Right lobe of liver (tissue), 6 donors: ENCODE measurements at regions not wholly inside any gene's neighbourhood (a gene's known extent, or its start where the extent isn't known, plus 50 kb on each side); places are given as distances from the start of the nearest gene placed in this dataset.

Experiments used
- ATAC-seq, 4 donors: fragments of 200-7000 bp; cut with Tn5 transposase; one replicate each; pipeline ENCODE4 v1.9.1; 2020; ENCODE audit warnings: mild to moderate bottlenecking in 4 of 4, moderate library complexity in 4 of 4
- DNase-seq, 3 donors: peaks; one replicate each; pipeline ENCODE4 v3.0.0-alpha.2; 2020
- H3K27ac ChIP-seq, 3 donors: fragments of 200-600 bp; one replicate each; pipeline ENCODE4 v1.8.0; 2022
- H3K27me3 ChIP-seq, 2 donors: fragments of 200-600 bp; one replicate each; pipeline ENCODE4 v1.8.0; 2022
- H3K36me3 ChIP-seq, 4 donors: fragments of 200-600 bp; sonication (generic) in 1 of 4; one replicate each; pipeline versions ENCODE4 v1.5.1 to v1.8.0; 2017 to 2022; ENCODE audit warnings: control low read depth in 1 of 4
- H3K4me1 ChIP-seq, 4 donors: fragments of 200-600 bp; sonication (generic) in 1 of 4; one replicate each; pipeline versions ENCODE4 v1.5.1 to v1.8.0; 2017 to 2022; ENCODE audit warnings: control low read depth in 1 of 4
- H3K4me3 ChIP-seq, 3 donors: fragments of 200-600 bp; one replicate each; pipeline ENCODE4 v1.8.0; 2022
- H3K9me3 ChIP-seq, 4 donors: fragments of 200-600 bp; sonication (generic) in 1 of 4; one replicate each; pipeline versions ENCODE4 v1.5.1 to v1.8.0; 2017 to 2022; ENCODE audit warnings: control low read depth in 1 of 4
- CTCF ChIP-seq, 4 donors: fragments of 200-600 bp in 3 of 4; fragments of 450-650 bp in 1 of 4; IDR thresholded peaks; one replicate each; pipeline versions ENCODE4 v1.5.1 to v1.8.0; 2016 to 2022; ENCODE audit warnings: antibody characterized with exemption in 4 of 4, mild to moderate bottlenecking in 2 of 4
- POLR2A ChIP-seq: fragments of 450-650 bp; IDR thresholded peaks from one replicate; pipeline ENCODE4 v1.6.1; 2017; ENCODE audit warnings: antibody characterized with exemption, mild to moderate bottlenecking
- WGBS: methylation state at CpG from one replicate; pipeline ENCODE4 v1.1.6; 2018; ENCODE audit warnings: low coverage, low lambda C conversion rate; ENCODE audit not compliant: insufficient coverage; ENCODE audit errors: missing lambda C conversion rate; 5-methylcytosine and 5-hydroxymethylcytosine counted together
- intact Hi-C, 2 donors: fragments of 100-400 bp; cut with DNase I; formaldehyde crosslinking; loops; one replicate each; pipeline versions ENCODE4 v1.11.2 to v1.14.1; 2022
- donor health status: DM: no; HTN: yes; CAD: no.
- donor health status: DM: no; HTN: no; CAD: no.
- donor health status: DM: no; HTN: no; CAD: no.
- donor health status: DM: no; HTN: yes; CAD: no.
- donor health status: DM: no; HTN: yes; CAD: no.

DNA sequence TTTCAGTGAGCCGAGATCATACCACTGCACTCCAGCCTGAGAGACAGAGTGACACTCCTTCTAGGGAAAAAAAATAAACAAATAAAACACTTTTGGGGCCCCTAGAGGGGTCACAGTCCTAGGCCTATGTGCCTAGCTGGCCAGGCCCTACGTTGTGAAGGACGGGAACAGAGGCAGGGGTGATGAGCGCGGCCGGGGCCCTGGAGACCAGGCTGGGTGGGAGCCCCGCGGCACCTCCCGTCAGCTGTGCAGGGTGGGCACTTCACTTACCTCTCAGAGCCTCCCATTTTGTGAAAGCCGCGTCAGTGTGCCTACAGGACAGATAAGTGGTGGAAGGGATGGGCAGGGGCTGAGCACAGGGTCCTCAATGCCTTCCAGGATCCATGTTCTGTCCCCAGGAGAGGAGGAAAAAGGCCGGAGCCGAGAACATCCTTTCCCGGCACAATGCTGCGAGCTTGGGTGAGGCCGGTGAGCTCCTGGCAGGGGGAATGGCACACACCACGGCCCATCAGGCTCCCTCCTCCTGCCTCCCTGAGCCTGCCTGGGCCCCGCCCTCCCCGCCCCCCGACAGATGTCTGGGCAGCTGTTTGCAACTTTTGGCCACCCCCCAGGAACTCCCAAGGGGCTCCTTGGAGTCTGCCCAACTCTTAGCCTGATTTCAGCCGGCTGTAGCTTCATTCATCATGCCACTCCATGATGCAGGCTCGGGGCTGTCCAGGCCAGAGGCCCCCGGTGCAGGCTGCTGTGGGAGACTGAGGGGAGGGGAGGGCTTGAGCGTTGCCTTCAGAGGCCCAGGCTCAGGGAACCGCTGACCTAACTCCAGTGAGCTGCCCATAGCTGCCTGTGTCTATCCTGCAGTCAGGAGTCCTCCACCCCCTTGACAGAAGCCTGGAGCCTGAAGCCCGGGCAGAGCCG lies 196.5 kb downstream of the TFCP2L1 start:
- intact Hi-C loops: no loop called here
- 89% methylated on average over 1 of the region's 27 CpGs for WGBS
- Histone ChIP-seq H3K9me3 (no peaks in the 10 kb centered on the region), H3K27me3 (no peaks in the 10 kb centered on the region), H3K4me3 (no peak overlapping the region), H3K4me1 (no peaks in the 10 kb centered on the region), H3K27ac (no peak overlapping the region), H3K36me3 (no peaks in the 10 kb centered on the region)
- DNase-seq: no peak
- TF ChIP-seq CTCF (IDR thresholded peaks at IDR 0.05) (no peak), POLR2A (no peak)
- ATAC-seq: peak in 1 of 4 donors; percentile 28

DNA sequence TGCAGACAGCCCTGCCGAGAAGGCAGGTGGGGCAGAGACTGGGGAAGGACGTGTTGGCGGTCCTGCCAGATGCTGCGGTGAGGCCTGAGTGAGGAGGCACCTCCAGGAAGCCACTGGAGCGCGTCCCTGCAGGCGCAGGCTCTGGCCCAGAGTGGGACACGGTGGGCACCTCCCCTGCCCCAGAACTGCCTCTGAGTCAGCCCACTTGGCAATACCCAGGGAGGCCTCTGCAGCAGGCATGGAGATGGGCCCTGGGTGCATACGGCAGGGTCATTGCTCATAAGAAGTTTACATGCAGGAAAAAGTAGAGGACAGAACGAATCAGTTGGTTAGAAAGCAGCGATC lies 195.9 kb downstream of the TFCP2L1 start:
- no peaks in the 10 kb centered on the region for H3K4me1 ChIP-seq
- H3K27me3 ChIP-seq: no peaks in the 10 kb centered on the region
- no peaks in the 10 kb centered on the region for H3K9me3 ChIP-seq
- H3K27ac ChIP-seq: no peak overlapping the region
- ATAC-seq (peak in 1 of 4 donors; percentile 13), DNase-seq (no peak)
- intact Hi-C loops: no loop called here
- WGBS: 91% methylated on average over 3 of the region's 11 CpGs
- no peak overlapping the region for H3K4me3 ChIP-seq
- TF ChIP-seq CTCF (IDR thresholded peaks at IDR 0.05) (no peak), POLR2A (no peak)
- H3K36me3 ChIP-seq: no peaks in the 10 kb centered on the region

DNA sequence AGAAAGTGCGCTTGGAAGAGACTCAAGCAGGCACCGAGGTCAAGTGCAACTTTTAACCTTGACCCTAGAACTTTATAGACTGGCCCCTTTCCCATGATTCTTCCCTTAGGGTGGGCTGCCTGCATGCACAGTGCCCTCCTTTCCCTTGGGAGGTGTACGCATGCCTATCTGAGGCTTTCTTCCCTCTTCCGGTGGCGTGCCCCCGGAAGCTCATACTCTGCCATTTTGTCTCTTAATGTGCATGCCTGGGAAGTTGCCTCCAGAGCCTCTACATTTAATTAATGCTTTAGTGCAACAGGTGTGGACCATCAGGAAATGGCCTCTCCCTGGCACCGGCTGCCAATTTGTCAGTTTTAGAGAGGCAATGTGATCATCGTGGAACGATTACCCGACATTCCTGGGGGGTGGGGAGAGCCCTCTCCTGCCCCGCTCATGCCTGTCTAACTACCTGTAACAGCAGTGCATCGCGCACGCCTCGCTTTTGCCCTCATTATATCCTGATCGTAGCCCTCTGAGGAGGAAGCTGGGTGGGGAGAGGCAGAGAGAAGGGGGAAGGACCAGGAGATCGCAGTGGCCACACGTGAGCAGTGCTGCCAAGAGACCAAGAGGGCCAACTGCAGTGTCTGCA lies 194.8 kb downstream of the TFCP2L1 start:
- H3K4me1 ChIP-seq: no peaks in the 10 kb centered on the region
- no peak overlapping the region for H3K27ac ChIP-seq
- ATAC-seq (no peak), DNase-seq (no peak)
- no peaks in the 10 kb centered on the region for H3K36me3 ChIP-seq
- TF ChIP-seq CTCF (IDR thresholded peaks at IDR 0.05) (no peak), POLR2A (no peak)
- H3K9me3 ChIP-seq: no peaks in the 10 kb centered on the region
- no peak overlapping the region for H3K4me3 ChIP-seq
- intact Hi-C loops: loop anchor here (10.0 kb wide), 2 partner anchors 235 to 245 kb away; no protein-coding TSS in a partner anchor
- no peaks in the 10 kb centered on the region for H3K27me3 ChIP-seq
- 82% methylated on average over 14 of the region's 18 CpGs for WGBS

DNA sequence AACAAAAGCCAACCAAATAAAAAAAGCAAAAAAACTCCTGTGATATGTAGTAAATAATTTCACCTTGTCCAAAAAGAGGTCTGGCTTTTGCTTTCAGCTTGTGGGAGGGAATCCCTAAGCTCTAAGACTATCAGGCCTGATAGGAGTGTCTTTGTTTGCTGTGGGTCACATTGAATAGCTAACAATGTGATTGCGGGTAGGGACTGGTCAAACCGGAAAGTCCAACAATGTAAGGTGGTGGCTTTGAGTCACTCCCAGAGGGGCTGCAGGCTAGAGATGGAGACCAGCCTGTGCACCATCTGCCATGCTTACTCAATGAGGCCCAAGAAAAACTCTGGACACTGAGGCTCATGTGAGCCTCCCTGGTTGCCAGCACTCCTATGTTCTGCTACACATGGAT lies 192.9 kb downstream of the TFCP2L1 start:
- Histone ChIP-seq H3K4me1 (no peaks in the 10 kb centered on the region), H3K9me3 (no peaks in the 10 kb centered on the region), H3K4me3 (no peak overlapping the region), H3K27ac (no peak overlapping the region), H3K27me3 (no peaks in the 10 kb centered on the region), H3K36me3 (no peaks in the 10 kb centered on the region)
- intact Hi-C loops: loop anchor here (10.0 kb wide), 2 partner anchors 233 to 243 kb away; no protein-coding TSS in a partner anchor
- TF ChIP-seq POLR2A (no peak), CTCF (IDR thresholded peaks at IDR 0.05) (no peak)
- ATAC-seq: no peak
- no peak for DNase-seq
- no CpG with 5 or more reads among the region's 2 CpGs for WGBS
